A673 (cell line): ENCODE measurements at regions not wholly inside any gene's neighbourhood (a gene's known extent, or its start where the extent isn't known, plus 50 kb on each side); places are given as distances from the start of the nearest gene placed in this dataset.

ENCODE experiments used
- BruUV-seq: library from RNA; stranded (reverse); fragments of 400-500 nt; replicated peaks from 2 replicates; lab custom pipeline; 2021; lab: Mats Ljungman, UMichigan
- CTCF ChIA-PET: fragments of 300-600 bp; sonication (Branson Sonifier 250); formaldehyde crosslinking; loops from one replicate; lab custom pipeline; 2022; ENCODE audit warnings: antibody characterized with exemption; lab: Charles Lee
- POLR2A ChIA-PET: fragments of 300-600 bp; sonication (Branson Sonifier 250); formaldehyde crosslinking; loops from one replicate; lab custom pipeline; 2022; ENCODE audit warnings: antibody characterized with exemption; ENCODE audit not compliant: low non-redundant PET; lab: Charles Lee
- DNase-seq: peaks from one replicate; pipeline ENCODE4 v3.0.0-alpha.2; 2015; ENCODE audit warnings: low spot score
- H3K27ac ChIP-seq: fragments of 200-600 bp; sonication (generic); 2 replicates; pipeline ENCODE4 v1.5.1; 2016; ENCODE audit warnings: mixed run types, low read depth, mild to moderate bottlenecking, mixed read lengths, antibody characterized with exemption, low read length; ENCODE audit not compliant: poor library complexity, severe bottlenecking
- H3K27me3 ChIP-seq: fragments of 200-600 bp; sonication (generic); replicated peaks from 2 replicates; pipeline ENCODE4 v1.6.1; 2017; ENCODE audit warnings: mixed run types, low read depth, mild to moderate bottlenecking, mixed read lengths, antibody characterized with exemption, low read length; ENCODE audit not compliant: insufficient read depth, poor library complexity
- H3K36me3 ChIP-seq: fragments of 200-600 bp; sonication (generic); 2 replicates; pipeline ENCODE4 v1.6.1; 2016; ENCODE audit warnings: mixed run types, mild to moderate bottlenecking, mixed read lengths, antibody characterized with exemption, low read length; ENCODE audit not compliant: insufficient read depth, poor library complexity, severe bottlenecking
- H3K4me1 ChIP-seq: fragments of 200-600 bp; sonication (generic); 2 replicates; pipeline ENCODE4 v1.6.1; 2017; ENCODE audit warnings: mixed run types, mild to moderate bottlenecking, mixed read lengths, antibody characterized with exemption, low read length; ENCODE audit not compliant: insufficient read depth, poor library complexity, severe bottlenecking
- H3K4me3 ChIP-seq: fragments of 200-600 bp; sonication (generic); 2 replicates; pipeline ENCODE4 v1.5.1; 2016; ENCODE audit warnings: low read depth, mixed run types, mild to moderate bottlenecking, mixed read lengths, low read length; ENCODE audit not compliant: poor library complexity, severe bottlenecking
- H3K9me3 ChIP-seq: fragments of 200-600 bp; sonication (generic); 2 replicates; pipeline ENCODE4 v1.6.1; 2016; ENCODE audit warnings: mixed run types, low read depth, mild to moderate bottlenecking, mixed read lengths, antibody characterized with exemption, low read length; ENCODE audit not compliant: poor library complexity, severe bottlenecking
- CTCF ChIP-seq: fragments of 300-800, 200-600 bp; sonication (generic); conservative IDR thresholded peaks from 2 replicates; pipeline ENCODE4 v1.5.1; 2017; ENCODE audit warnings: low read depth, mild to moderate bottlenecking, antibody characterized with exemption, low read length, moderate library complexity, mixed read lengths
- EZH2 ChIP-seq: fragments of 200-600 bp; sonication (generic); IDR thresholded peaks from 2 replicates; pipeline ENCODE4 v1.6.1; 2017; ENCODE audit warnings: borderline replicate concordance, low read depth, mild to moderate bottlenecking, mixed read lengths, antibody characterized with exemption, low read length; ENCODE audit not compliant: poor library complexity, severe bottlenecking
- intact Hi-C: fragments of 100-400 bp; cut with micrococcal nuclease; formaldehyde crosslinking; loops from one replicate; pipeline ENCODE4 v1.10.0; 2022; ENCODE audit not compliant: unreplicated experiment

- intact Hi-C loops, result no loop called here
- TF ChIP-seq EZH2, result no peak
- TF ChIP-seq CTCF, result no peak
- CTCF ChIA-PET, result no interaction called here
- Histone ChIP-seq H3K27ac (no peak overlapping the region), H3K27me3 (no peaks in the 10 kb centered on the region), H3K36me3 (no peaks in the 10 kb centered on the region), H3K9me3 (no peaks in the 10 kb centered on the region), H3K4me1 (peaks cover 21% of the 10 kb centered on the region), H3K4me3 (no peak overlapping the region)
- POLR2A ChIA-PET, result interaction anchor here (0.7 kb wide), 1 partner anchor 382 kb away, joined by 3 read pairs; no protein-coding TSS in a partner anchor
- peak; percentile 26 for DNase-seq
- no TSS peak for BruUV-seq
Observed at GRCh38 chr11:92384802-92385201, 160.2 kb downstream of the FAT3 start.

GRCh38 chr11:92386577-92386976, 162.0 kb downstream of the FAT3 start:
- TF ChIP-seq CTCF (no peak), EZH2 (no peak)
- no peaks in the 10 kb centered on the region for H3K9me3 ChIP-seq
- BruUV-seq, result no TSS peak
- ChIA-PET CTCF (no interaction called here), POLR2A (no interaction called here)
- no peak overlapping the region for H3K4me3 ChIP-seq
- H3K27ac ChIP-seq, result no peak overlapping the region
- H3K36me3 ChIP-seq, result no peaks in the 10 kb centered on the region
- DNase-seq, result no peak
- H3K4me1 ChIP-seq, result peaks cover 21% of the 10 kb centered on the region
- no peaks in the 10 kb centered on the region for H3K27me3 ChIP-seq
- intact Hi-C loops, result no loop called here

GRCh38 chr11:92387859-92388258, 163.2 kb downstream of the FAT3 start:
- H3K4me3 ChIP-seq, result no peak overlapping the region
- POLR2A ChIA-PET, result interaction anchor here (0.6 to 0.7 kb wide), 2 partner anchors 22 to 125 kb away, joined by 3 to 6 read pairs; no protein-coding TSS in a partner anchor
- H3K27ac ChIP-seq, result no peak overlapping the region
- TF ChIP-seq EZH2 (no peak), CTCF (no peak)
- H3K36me3 ChIP-seq, result no peaks in the 10 kb centered on the region
- CTCF ChIA-PET, result no interaction called here
- peak; percentile 35 for DNase-seq
- no TSS peak for BruUV-seq
- H3K4me1 ChIP-seq, result peaks cover 21% of the 10 kb centered on the region
- H3K27me3 ChIP-seq, result no peaks in the 10 kb centered on the region
- intact Hi-C loops, result no loop called here
- H3K9me3 ChIP-seq, result no peaks in the 10 kb centered on the region
